SK-N-SH (cell line): ENCODE measurements at regions not wholly inside any gene's neighbourhood (a gene's known extent, or its start where the extent isn't known, plus 50 kb on each side); places are given as distances from the start of the nearest gene placed in this dataset.

Experiments
- CHD2 ChIP-seq: fragments of 150-350 bp; IDR thresholded peaks from 2 replicates; pipeline ENCODE4 v1.6.1; 2018; ENCODE audit warnings: low read length; ENCODE audit not compliant: partially characterized antibody
- CTCF ChIP-seq: fragments of 200-600 bp; sonication (generic); IDR thresholded peaks from 2 replicates; pipeline ENCODE4 v1.6.1; 2017; ENCODE audit warnings: antibody characterized with exemption, mild to moderate bottlenecking, moderate library complexity
- EP300 ChIP-seq, 2 experiments: IDR thresholded peaks; 2 replicates each; pipeline versions ENCODE4 v1.4.0 to v1.6.1; 2012; ENCODE audit warnings: borderline replicate concordance in 1 of 2, low read depth in 1 of 2, low read length in 1 of 2
- EZH2phosphoT487 ChIP-seq: fragments of 200-600 bp; sonication (generic); IDR thresholded peaks from 2 replicates; pipeline ENCODE4 v1.6.1; 2017; ENCODE audit warnings: low read depth, mixed run types, mild to moderate bottlenecking, antibody characterized with exemption, moderate library complexity, borderline replicate concordance
- JUND ChIP-seq: IDR thresholded peaks from 2 replicates; pipeline ENCODE4 v1.4.0; 2012
- MAX ChIP-seq: IDR thresholded peaks from 2 replicates; pipeline ENCODE4 v1.4.0; 2012; ENCODE audit warnings: low read depth
- MXI1 ChIP-seq: IDR thresholded peaks from 2 replicates; pipeline ENCODE4 v1.6.1; 2012; ENCODE audit warnings: mild to moderate bottlenecking, low read depth, low read length, improper control_type of control experiment
- POLR2AphosphoS5 ChIP-seq: IDR thresholded peaks from 2 replicates; pipeline ENCODE4 v1.6.1; 2012; ENCODE audit warnings: low read depth, low read length
- REST ChIP-seq: IDR thresholded peaks from 2 replicates; pipeline ENCODE4 v1.6.1; 2012; ENCODE audit warnings: mild to moderate bottlenecking, low read depth, low read length, moderate library complexity
- RFX5 ChIP-seq: IDR thresholded peaks from 2 replicates; pipeline ENCODE4 v1.6.1; 2012; ENCODE audit warnings: mild to moderate bottlenecking, improper control_type of control experiment, low read length
- TCF12 ChIP-seq: IDR thresholded peaks from 2 replicates; pipeline ENCODE4 v1.4.0; 2012

- TF ChIP-seq EP300 (IDR thresholded peaks at IDR 0.05; ENCODE audit: borderline replicate concordance in 1 of 2, low read depth in 1 of 2, low read length in 1 of 2) (no peak), CTCF (no peak), MAX (no peak), EZH2phosphoT487 (no peak), TCF12 (no peak), REST (no peak), RFX5 (no peak), POLR2AphosphoS5 (no peak), JUND (no peak), CHD2 (no peak), MXI1 (no peak)
Measured at GRCh38 chr12:125922330-125922729, 857.1 kb downstream of the AACS start.
